Heart left ventricle (tissue), 13 donors: ENCODE measurements at regions not wholly inside any gene's neighbourhood (a gene's known extent, or its start where the extent isn't known, plus 50 kb on each side); places are given as distances from the start of the nearest gene placed in this dataset.

Experiments
- POLR2A ChIP-seq, 2 donors: fragments of 450-650 bp; IDR thresholded peaks; one replicate each; pipeline ENCODE4 v1.6.1; 2017; ENCODE audit warnings: antibody characterized with exemption in 2 of 2, mild to moderate bottlenecking in 2 of 2, moderate library complexity in 2 of 2
- TF ChIP-seq, protein P1 (sequence below), 12 donors: fragments of 200-600 bp; sonication (generic) in 4 of 12; IDR thresholded peaks; one replicate each; pipeline versions ENCODE4 v1.5.0 to v1.8.0; 2018 to 2022; ENCODE audit warnings: antibody characterized with exemption in 12 of 12, mild to moderate bottlenecking in 5 of 12
- donor health status: ischemic (EF 13 %, LVEDD 7.1; RV severe dilation, severe dysfunction).
- donor health status: DM: no; HTN: yes; CAD: no.
- donor health status: DM: no; HTN: no; CAD: no.
- donor health status: ischemic (EF 25% LVEDD 6.9; RV normal size, moderate dysfunction).
- donor health status: ischemic (EF 25% LVEDD 5.7; RV mildly dilated, moderate dysfunction).
- donor health status: ischemic (EF 35%, LVEDD 5.7; RV mildly dilated, moderate dysfunction).
- donor health status: nonischemic (EF 11% LVEDD 7.7; RV severe dilation, severe dysfunction).
- donor health status: DM: yes; HTN: yes; CAD: no.
- donor health status: PGD.
- donor health status: ischemic (EF 29% LVEDD 5.4; RV normal size, mild dysfunction).
- donor health status: nonischemic (EF 23%, LVEDD 6.1; RV moderate dilation, normal function).

DNA sequence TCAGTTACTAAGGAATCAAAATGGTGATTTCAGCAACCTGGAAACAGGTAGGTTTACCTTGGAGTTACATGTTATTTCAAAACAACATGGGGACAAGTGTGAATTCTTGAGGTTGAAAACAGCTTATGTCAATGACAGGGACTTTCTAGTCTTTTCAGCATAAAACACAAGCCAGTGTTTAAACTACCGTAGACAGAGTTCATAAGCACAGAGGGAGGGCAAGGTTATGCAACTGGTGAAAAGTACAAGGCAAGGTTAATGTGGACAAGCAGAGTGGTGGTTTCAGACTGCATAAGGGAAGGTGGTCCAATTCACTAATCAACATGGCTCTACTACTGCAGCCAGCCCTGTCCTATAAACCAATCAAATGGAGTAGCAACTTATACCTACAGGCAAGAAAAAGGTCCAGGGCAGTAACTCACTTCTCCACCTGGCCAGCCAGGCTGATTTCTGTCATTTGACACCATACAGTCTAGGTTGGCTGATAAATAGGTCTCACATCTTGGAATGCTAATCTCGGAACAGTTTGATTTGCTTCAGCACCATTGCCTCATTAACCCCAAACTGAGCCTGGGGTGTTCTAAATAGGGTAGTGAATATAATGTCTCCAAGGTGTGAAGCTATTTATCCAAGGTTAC is 250.3 kb upstream of the PROX1 start:
- TF ChIP-seq, protein P1, sequence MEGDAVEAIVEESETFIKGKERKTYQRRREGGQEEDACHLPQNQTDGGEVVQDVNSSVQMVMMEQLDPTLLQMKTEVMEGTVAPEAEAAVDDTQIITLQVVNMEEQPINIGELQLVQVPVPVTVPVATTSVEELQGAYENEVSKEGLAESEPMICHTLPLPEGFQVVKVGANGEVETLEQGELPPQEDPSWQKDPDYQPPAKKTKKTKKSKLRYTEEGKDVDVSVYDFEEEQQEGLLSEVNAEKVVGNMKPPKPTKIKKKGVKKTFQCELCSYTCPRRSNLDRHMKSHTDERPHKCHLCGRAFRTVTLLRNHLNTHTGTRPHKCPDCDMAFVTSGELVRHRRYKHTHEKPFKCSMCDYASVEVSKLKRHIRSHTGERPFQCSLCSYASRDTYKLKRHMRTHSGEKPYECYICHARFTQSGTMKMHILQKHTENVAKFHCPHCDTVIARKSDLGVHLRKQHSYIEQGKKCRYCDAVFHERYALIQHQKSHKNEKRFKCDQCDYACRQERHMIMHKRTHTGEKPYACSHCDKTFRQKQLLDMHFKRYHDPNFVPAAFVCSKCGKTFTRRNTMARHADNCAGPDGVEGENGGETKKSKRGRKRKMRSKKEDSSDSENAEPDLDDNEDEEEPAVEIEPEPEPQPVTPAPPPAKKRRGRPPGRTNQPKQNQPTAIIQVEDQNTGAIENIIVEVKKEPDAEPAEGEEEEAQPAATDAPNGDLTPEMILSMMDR (IDR thresholded peaks at IDR 0.05) = no peak
- no peak for TF ChIP-seq POLR2A (IDR thresholded peaks at IDR 0.05)
